ENCODE measurements at regions not wholly inside any gene's neighbourhood (a gene's known extent, or its start where the extent isn't known, plus 50 kb on each side); places are given as distances from the start of the nearest gene placed in this dataset.

GRCh38 chr11:122412581-122412980 lies 242.9 kb upstream of the UBASH3B start:
- DNase-seq (ENCODE audit: low spot score) (no peak), ATAC-seq (no peak)
- Mint-ChIP-seq H3K36me3 (peaks cover 17% of the 10 kb centered on the region), H3K27me3 (ENCODE audit: low read depth) (no peaks in the 10 kb centered on the region), H3K9me3 (peaks cover 22% of the 10 kb centered on the region), H3K27ac (no peak overlapping the region), H3K4me3 (no peak overlapping the region), H3K4me1 (peaks cover 32% of the 10 kb centered on the region)
- TF ChIP-seq CBFB (CRISPR knock-in tag; IDR thresholded peaks at IDR 0.05; ENCODE audit: low read depth) (no peak), IRF1 (CRISPR knock-in tag; IDR thresholded peaks at IDR 0.05) (no peak), TCF7 (CRISPR knock-in tag; IDR thresholded peaks at IDR 0.05; ENCODE audit: low read depth) (no peak), ZBTB21 (CRISPR knock-in tag; IDR thresholded peaks at IDR 0.05; ENCODE audit: borderline replicate concordance) (no peak), ETV6 (CRISPR knock-in tag; IDR thresholded peaks at IDR 0.05) (no peak), TEAD1 (CRISPR knock-in tag; IDR thresholded peaks at IDR 0.05) (no peak), NR1H2 (CRISPR knock-in tag; IDR thresholded peaks at IDR 0.05) (no peak), ZNF671 (CRISPR knock-in tag; IDR thresholded peaks at IDR 0.05) (no peak), ESRRA (CRISPR knock-in tag; IDR thresholded peaks at IDR 0.05; ENCODE audit: borderline replicate concordance) (no peak), ZSCAN18 (CRISPR knock-in tag; IDR thresholded peaks at IDR 0.05) (no peak), FOXK1 (CRISPR knock-in tag; IDR thresholded peaks at IDR 0.05) (no peak), ATF1 (CRISPR knock-in tag; IDR thresholded peaks at IDR 0.05) (no peak), EMX1 (CRISPR knock-in tag; IDR thresholded peaks at IDR 0.05) (no peak), ZNF281 (CRISPR knock-in tag; IDR thresholded peaks at IDR 0.05) (no peak)
- TF ChIP-seq, protein P1, sequence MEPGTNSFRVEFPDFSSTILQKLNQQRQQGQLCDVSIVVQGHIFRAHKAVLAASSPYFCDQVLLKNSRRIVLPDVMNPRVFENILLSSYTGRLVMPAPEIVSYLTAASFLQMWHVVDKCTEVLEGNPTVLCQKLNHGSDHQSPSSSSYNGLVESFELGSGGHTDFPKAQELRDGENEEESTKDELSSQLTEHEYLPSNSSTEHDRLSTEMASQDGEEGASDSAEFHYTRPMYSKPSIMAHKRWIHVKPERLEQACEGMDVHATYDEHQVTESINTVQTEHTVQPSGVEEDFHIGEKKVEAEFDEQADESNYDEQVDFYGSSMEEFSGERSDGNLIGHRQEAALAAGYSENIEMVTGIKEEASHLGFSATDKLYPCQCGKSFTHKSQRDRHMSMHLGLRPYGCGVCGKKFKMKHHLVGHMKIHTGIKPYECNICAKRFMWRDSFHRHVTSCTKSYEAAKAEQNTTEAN (CRISPR knock-in tag; IDR thresholded peaks at IDR 0.05), result no peak
- TF ChIP-seq, protein P2, sequence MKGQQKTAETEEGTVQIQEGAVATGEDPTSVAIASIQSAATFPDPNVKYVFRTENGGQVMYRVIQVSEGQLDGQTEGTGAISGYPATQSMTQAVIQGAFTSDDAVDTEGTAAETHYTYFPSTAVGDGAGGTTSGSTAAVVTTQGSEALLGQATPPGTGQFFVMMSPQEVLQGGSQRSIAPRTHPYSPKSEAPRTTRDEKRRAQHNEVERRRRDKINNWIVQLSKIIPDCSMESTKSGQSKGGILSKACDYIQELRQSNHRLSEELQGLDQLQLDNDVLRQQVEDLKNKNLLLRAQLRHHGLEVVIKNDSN (CRISPR knock-in tag; IDR thresholded peaks at IDR 0.05), result no peak
- CTCF ChIA-PET, result no interaction called here
- POLR2A ChIA-PET, result no interaction called here

DNA sequence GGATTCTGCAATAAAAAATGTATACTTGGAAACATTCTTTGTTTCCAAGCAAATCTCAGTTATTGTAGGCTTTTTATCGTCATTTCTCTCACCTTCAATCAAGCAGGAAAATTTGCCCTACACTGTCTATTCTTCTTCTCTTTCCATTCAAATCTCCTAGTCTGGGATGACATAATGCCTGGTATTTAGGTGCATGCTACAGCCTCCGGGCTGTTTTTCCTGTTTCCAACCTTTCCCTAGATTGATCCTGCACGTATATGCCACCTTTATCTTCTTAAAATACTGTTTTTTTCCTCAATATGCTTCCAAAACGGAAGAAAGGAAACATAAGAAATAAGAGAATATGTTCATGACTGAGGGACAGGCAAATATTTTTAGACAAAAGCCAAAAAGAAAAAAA lies 249.1 kb upstream of the UBASH3B start:
- Mint-ChIP-seq H3K27me3 (ENCODE audit: low read depth) (no peaks in the 10 kb centered on the region), H3K36me3 (no peaks in the 10 kb centered on the region), H3K27ac (no peak overlapping the region), H3K4me3 (no peak overlapping the region), H3K4me1 (peaks cover 16% of the 10 kb centered on the region), H3K9me3 (peaks cover 3% of the 10 kb centered on the region; the same call in 1 of the 2 replicates)
- ChIA-PET POLR2A (no interaction called here), CTCF (no interaction called here)
- ATAC-seq (no peak), DNase-seq (ENCODE audit: low spot score) (no peak)
- no peak for TF ChIP-seq SMAD3 (CRISPR knock-in tag; IDR thresholded peaks at IDR 0.05; ENCODE audit: borderline replicate concordance)
- TF ChIP-seq, protein P3, sequence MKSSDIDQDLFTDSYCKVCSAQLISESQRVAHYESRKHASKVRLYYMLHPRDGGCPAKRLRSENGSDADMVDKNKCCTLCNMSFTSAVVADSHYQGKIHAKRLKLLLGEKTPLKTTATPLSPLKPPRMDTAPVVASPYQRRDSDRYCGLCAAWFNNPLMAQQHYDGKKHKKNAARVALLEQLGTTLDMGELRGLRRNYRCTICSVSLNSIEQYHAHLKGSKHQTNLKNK (CRISPR knock-in tag; IDR thresholded peaks at IDR 0.05), result no peak
- TF ChIP-seq IRF1 (CRISPR knock-in tag; IDR thresholded peaks at IDR 0.05), result no peak
- TF ChIP-seq MLX (CRISPR knock-in tag; IDR thresholded peaks at IDR 0.05), result no peak
- TF ChIP-seq, protein P1 (CRISPR knock-in tag; IDR thresholded peaks at IDR 0.05), result no peak
- TF ChIP-seq, protein P4, sequence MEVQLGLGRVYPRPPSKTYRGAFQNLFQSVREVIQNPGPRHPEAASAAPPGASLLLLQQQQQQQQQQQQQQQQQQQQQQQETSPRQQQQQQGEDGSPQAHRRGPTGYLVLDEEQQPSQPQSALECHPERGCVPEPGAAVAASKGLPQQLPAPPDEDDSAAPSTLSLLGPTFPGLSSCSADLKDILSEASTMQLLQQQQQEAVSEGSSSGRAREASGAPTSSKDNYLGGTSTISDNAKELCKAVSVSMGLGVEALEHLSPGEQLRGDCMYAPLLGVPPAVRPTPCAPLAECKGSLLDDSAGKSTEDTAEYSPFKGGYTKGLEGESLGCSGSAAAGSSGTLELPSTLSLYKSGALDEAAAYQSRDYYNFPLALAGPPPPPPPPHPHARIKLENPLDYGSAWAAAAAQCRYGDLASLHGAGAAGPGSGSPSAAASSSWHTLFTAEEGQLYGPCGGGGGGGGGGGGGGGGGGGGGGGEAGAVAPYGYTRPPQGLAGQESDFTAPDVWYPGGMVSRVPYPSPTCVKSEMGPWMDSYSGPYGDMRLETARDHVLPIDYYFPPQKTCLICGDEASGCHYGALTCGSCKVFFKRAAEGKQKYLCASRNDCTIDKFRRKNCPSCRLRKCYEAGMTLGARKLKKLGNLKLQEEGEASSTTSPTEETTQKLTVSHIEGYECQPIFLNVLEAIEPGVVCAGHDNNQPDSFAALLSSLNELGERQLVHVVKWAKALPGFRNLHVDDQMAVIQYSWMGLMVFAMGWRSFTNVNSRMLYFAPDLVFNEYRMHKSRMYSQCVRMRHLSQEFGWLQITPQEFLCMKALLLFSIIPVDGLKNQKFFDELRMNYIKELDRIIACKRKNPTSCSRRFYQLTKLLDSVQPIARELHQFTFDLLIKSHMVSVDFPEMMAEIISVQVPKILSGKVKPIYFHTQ (CRISPR knock-in tag; IDR thresholded peaks at IDR 0.05), result no peak

Data from WTC11 (cell line).